ENCODE measurements at regions not wholly inside any gene's neighbourhood (a gene's known extent, or its start where the extent isn't known, plus 50 kb on each side); places are given as distances from the start of the nearest gene placed in this dataset.

DNA sequence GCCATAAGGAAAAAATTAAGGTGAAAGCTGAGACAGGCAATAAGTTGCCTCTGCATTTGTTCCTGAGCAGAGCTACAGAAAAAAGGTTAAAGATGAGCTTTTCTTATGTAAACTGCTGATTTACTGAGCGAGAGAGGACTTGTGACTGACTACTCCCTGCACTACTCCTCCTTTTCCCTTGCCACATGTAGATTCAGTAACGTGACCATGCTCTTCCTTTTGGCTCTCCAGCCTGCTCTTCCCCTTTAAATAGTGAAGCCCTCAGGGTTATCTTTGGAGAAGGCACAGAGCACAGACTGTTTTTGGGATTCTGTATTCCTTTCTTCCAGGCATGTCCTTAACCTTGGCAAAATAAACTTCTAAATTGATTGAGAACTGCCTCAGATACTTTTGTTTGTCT is 630.2 kb downstream of the UQCRFS1 start:
- H2AK5ac ChIP-seq (ENCODE audit: insufficient read length, low read length) = no peak overlapping the region
- H3K9ac ChIP-seq (ENCODE audit: extremely low read depth, insufficient read length, low read length) = no peak overlapping the region
- no peaks in the 10 kb centered on the region for H3K79me2 ChIP-seq (ENCODE audit: insufficient read depth, low read length)
- H3K4me3 Mint-ChIP-seq = no peak overlapping the region; a peak in 1 of 5 replicates
- no peak overlapping the region for H3T11ph ChIP-seq (ENCODE audit: low read length)
- no peak overlapping the region for H2BK15ac ChIP-seq (ENCODE audit: low read depth, low read length)
- H4K5ac ChIP-seq (ENCODE audit: insufficient read length, low read depth, low read length) = no peak overlapping the region
- no peak overlapping the region for H2AFZ ChIP-seq (ENCODE audit: low read length)
- no peaks in the 10 kb centered on the region for H3K79me1 ChIP-seq (ENCODE audit: insufficient read depth, low read depth, low read length, poor library complexity, severe bottlenecking)
- no peak overlapping the region for H3K4me2 ChIP-seq (ENCODE audit: insufficient read depth, insufficient read length, low read length)
- H3K23me2 ChIP-seq (ENCODE audit: insufficient read length, low read depth, low read length, poor library complexity, severe bottlenecking) = no peaks in the 10 kb centered on the region
- WGBS (ENCODE audit: extremely low coverage, insufficient read length, low lambda C conversion rate) = no CpG with 5 or more reads among the region's 2 CpGs
- no peaks in the 10 kb centered on the region for H3K36me3 Mint-ChIP-seq (ENCODE audit: insufficient read depth in 1 of 3, low read depth in 3 of 3)
- H2BK5ac ChIP-seq (ENCODE audit: insufficient read length, low read length) = no peak overlapping the region
- no peak overlapping the region for H4K8ac ChIP-seq (replicated peaks; ENCODE audit: insufficient read length, low read depth, low read length)
- no peaks in the 10 kb centered on the region; the same call in none of the 2 replicates for H3K27me3 Mint-ChIP-seq (ENCODE audit: low read depth)
- no peak overlapping the region for H4K91ac ChIP-seq (ENCODE audit: insufficient read length, low read depth, low read length)
- no peak overlapping the region for H2BK120ac ChIP-seq (ENCODE audit: low read depth, low read length, poor library complexity, severe bottlenecking)
- H2BK20ac ChIP-seq (ENCODE audit: low read depth, low read length, poor library complexity, severe bottlenecking) = no peak overlapping the region
- no peak overlapping the region for H3K56ac ChIP-seq (ENCODE audit: insufficient read length, low read depth, low read length)
- no peak overlapping the region for H3K18ac ChIP-seq (ENCODE audit: insufficient read length, low read depth, low read length)
- H3K9me3 Mint-ChIP-seq = no peaks in the 10 kb centered on the region
- no peak overlapping the region for H2BK12ac ChIP-seq (ENCODE audit: insufficient read length, low read depth, low read length)
- H3K27ac ChIP-seq (ENCODE audit: insufficient read length, low read depth, low read length) = no peak overlapping the region
- TF ChIP-seq, protein P1, sequence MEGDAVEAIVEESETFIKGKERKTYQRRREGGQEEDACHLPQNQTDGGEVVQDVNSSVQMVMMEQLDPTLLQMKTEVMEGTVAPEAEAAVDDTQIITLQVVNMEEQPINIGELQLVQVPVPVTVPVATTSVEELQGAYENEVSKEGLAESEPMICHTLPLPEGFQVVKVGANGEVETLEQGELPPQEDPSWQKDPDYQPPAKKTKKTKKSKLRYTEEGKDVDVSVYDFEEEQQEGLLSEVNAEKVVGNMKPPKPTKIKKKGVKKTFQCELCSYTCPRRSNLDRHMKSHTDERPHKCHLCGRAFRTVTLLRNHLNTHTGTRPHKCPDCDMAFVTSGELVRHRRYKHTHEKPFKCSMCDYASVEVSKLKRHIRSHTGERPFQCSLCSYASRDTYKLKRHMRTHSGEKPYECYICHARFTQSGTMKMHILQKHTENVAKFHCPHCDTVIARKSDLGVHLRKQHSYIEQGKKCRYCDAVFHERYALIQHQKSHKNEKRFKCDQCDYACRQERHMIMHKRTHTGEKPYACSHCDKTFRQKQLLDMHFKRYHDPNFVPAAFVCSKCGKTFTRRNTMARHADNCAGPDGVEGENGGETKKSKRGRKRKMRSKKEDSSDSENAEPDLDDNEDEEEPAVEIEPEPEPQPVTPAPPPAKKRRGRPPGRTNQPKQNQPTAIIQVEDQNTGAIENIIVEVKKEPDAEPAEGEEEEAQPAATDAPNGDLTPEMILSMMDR (conservative IDR thresholded peaks at IDR 0.05) = no peak
- H3K4me1 ChIP-seq (ENCODE audit: insufficient read depth, low read length) = peaks cover 13% of the 10 kb centered on the region; the same call in 1 of the 2 replicates
- DNase-seq = no peak
- H3K4ac ChIP-seq (ENCODE audit: low read depth, low read length) = no peak overlapping the region
- H3K4me1 Mint-ChIP-seq = peaks cover 42 to 47% of the 10 kb centered on the region in 2 experiments
- no peaks in the 10 kb centered on the region for H3K27me3 ChIP-seq (ENCODE audit: insufficient read depth, low read length)
- H3K27ac Mint-ChIP-seq = peak overlapping the region in 1 of 3 experiments; percentile 85; a peak in 2 of 7 replicates
- H3K9me3 ChIP-seq (ENCODE audit: control insufficient read depth, low read depth, low read length) = no peaks in the 10 kb centered on the region
- no peak overlapping the region for H3K14ac ChIP-seq (ENCODE audit: insufficient read depth, low read length)
- H3K23ac ChIP-seq (ENCODE audit: insufficient read length, low read depth, low read length) = no peak overlapping the region
- H4K20me1 ChIP-seq (ENCODE audit: control insufficient read depth, insufficient read depth, insufficient read length) = no peaks in the 10 kb centered on the region
